Erythroblast (primary cell): ENCODE measurements at regions not wholly inside any gene's neighbourhood (a gene's known extent, or its start where the extent isn't known, plus 50 kb on each side); places are given as distances from the start of the nearest gene placed in this dataset.

Source experiments
- GATA1 ChIP-seq: IDR thresholded peaks from 2 replicates; pipeline ENCODE4 v1.6.1; 2011; ENCODE audit warnings: low read depth, mild to moderate bottlenecking, control low read depth, low read length, moderate library complexity
- POLR2A ChIP-seq: IDR thresholded peaks from 2 replicates; pipeline ENCODE4 v1.6.1; 2011; ENCODE audit warnings: mild to moderate bottlenecking, low read length

DNA sequence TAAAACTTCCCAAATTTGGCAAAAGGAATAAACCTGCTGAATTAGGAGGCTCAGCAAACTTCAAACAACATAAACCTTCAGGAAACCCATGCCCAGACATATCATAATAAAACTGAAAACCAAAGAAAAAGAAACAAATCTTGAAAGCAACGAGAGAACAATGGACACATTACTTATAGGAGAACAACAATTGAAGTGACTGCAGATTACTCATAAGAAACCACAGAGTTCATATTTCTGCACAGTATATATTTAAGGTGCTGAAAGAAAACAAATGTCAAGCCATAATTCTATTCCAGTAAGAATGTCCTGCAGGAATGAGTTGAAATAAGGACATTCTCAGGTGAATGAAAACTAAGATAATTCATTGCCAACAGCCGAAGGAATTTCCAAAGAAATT, 80.8 kb upstream of the PROK2 start:
- no peak for TF ChIP-seq POLR2A
- no peak for TF ChIP-seq GATA1
